Loucy (cell line): ENCODE measurements at regions not wholly inside any gene's neighbourhood (a gene's known extent, or its start where the extent isn't known, plus 50 kb on each side); places are given as distances from the start of the nearest gene placed in this dataset.

ENCODE experiments used
- H2AFZ ChIP-seq: fragments of 200-600 bp; sonication (generic); 2 replicates; pipeline ENCODE4 v1.6.0; 2016; ENCODE audit warnings: antibody characterized with exemption, mild to moderate bottlenecking, low read length, moderate library complexity
- H3F3A ChIP-seq: fragments of 200-600 bp; 2 replicates; pipeline ENCODE4 v1.6.0; 2016; ENCODE audit warnings: antibody characterized with exemption, low read depth, mild to moderate bottlenecking
- H3K27me3 ChIP-seq: fragments of 200-600 bp; sonication (generic); 2 replicates; pipeline ENCODE4 v1.6.1; 2014; ENCODE audit warnings: low read length, mild to moderate bottlenecking; ENCODE audit not compliant: insufficient read depth, poor library complexity, severe bottlenecking
- H3K36me3 ChIP-seq: fragments of 200-600 bp; sonication (generic); 2 replicates; pipeline ENCODE4 v1.6.1; 2016; ENCODE audit warnings: low read length; ENCODE audit not compliant: insufficient read depth
- H3K4me1 ChIP-seq: fragments of 200-600 bp; sonication (generic); 2 replicates; pipeline ENCODE4 v1.5.1; 2014; ENCODE audit warnings: low read length, mild to moderate bottlenecking; ENCODE audit not compliant: insufficient read depth, poor library complexity, severe bottlenecking
- H3K4me2 ChIP-seq: fragments of 200-600 bp; sonication (generic); 2 replicates; pipeline ENCODE4 v1.6.0; 2014; ENCODE audit warnings: antibody characterized with exemption, low read length, low read depth, mild to moderate bottlenecking; ENCODE audit not compliant: poor library complexity, severe bottlenecking
- H3K4me3 ChIP-seq: fragments of 200-600 bp; sonication (generic); 2 replicates; pipeline ENCODE4 v1.5.1; 2014; ENCODE audit warnings: low read length, mild to moderate bottlenecking, mixed read lengths; ENCODE audit not compliant: poor library complexity, severe bottlenecking
- H3K79me2 ChIP-seq: fragments of 200-600 bp; sonication (generic); 2 replicates; pipeline ENCODE4 v1.6.1; 2014; ENCODE audit warnings: low read length; ENCODE audit not compliant: insufficient read depth
- H3K9ac ChIP-seq: fragments of 200-600 bp; sonication (generic); 2 replicates; pipeline ENCODE4 v1.6.0; 2014; ENCODE audit warnings: mild to moderate bottlenecking, low read depth, low read length, moderate library complexity; ENCODE audit not compliant: poor library complexity, severe bottlenecking
- H3K9me2 ChIP-seq: fragments of 200-600 bp; sonication (generic); replicated peaks from 2 replicates; pipeline ENCODE4 v1.6.1; 2016; ENCODE audit warnings: low read depth, low read length, mixed read lengths
- H3K9me3 ChIP-seq: fragments of 200-600 bp; sonication (generic); 2 replicates; pipeline ENCODE4 v1.6.1; 2014; ENCODE audit warnings: mild to moderate bottlenecking, antibody characterized with exemption, low read length, low read depth; ENCODE audit not compliant: insufficient read depth
- H4K20me1 ChIP-seq: fragments of 200-600 bp; sonication (generic); 2 replicates; pipeline ENCODE4 v1.6.0; 2014; ENCODE audit warnings: antibody characterized with exemption, low read length, mild to moderate bottlenecking; ENCODE audit not compliant: insufficient read depth, poor library complexity, severe bottlenecking
- EZH2phosphoT487 ChIP-seq: fragments of 200-600 bp; IDR thresholded peaks from 2 replicates; pipeline ENCODE4 v1.6.1; 2018; ENCODE audit warnings: antibody characterized with exemption, mild to moderate bottlenecking, moderate library complexity, borderline replicate concordance
- TF ChIP-seq, protein P1 (sequence below): fragments of 200-600 bp; sonication (generic); conservative IDR thresholded peaks from 2 replicates; pipeline ENCODE4 v1.5.1; 2014; ENCODE audit warnings: mild to moderate bottlenecking, antibody characterized with exemption, low read length

DNA sequence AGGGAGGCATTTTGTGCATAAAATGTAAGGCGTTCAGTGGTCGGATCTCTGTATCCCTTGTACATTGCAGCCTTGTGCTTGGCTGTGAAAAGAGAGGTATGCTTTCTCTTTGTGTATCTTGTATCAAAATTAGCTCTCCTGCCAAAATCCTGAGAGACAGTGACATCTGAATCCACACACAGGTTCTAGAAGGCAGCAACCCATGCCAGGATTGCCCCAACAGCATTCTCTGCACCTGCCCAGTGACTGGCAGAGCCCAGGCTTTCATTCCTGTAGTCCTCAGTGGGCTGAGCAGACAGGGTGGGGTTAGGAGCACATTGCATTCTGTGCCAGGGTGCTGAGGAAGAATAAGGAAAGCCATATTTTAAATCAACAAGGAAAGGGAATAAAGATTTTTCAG lies 740.3 kb upstream of the RAB6C start:
- Histone ChIP-seq H3F3A (no peaks in the 10 kb centered on the region), H3K9me2 (no peaks in the 10 kb centered on the region), H3K9ac (no peak overlapping the region), H3K36me3 (no peaks in the 10 kb centered on the region), H3K4me2 (no peak overlapping the region), H3K4me1 (no peaks in the 10 kb centered on the region), H3K27me3 (no peaks in the 10 kb centered on the region), H3K79me2 (no peaks in the 10 kb centered on the region), H3K4me3 (no peak overlapping the region), H4K20me1 (no peaks in the 10 kb centered on the region), H3K9me3 (peaks cover 6% of the 10 kb centered on the region; the same call in 1 of the 2 replicates), H2AFZ (no peak overlapping the region)
- TF ChIP-seq, protein P1, sequence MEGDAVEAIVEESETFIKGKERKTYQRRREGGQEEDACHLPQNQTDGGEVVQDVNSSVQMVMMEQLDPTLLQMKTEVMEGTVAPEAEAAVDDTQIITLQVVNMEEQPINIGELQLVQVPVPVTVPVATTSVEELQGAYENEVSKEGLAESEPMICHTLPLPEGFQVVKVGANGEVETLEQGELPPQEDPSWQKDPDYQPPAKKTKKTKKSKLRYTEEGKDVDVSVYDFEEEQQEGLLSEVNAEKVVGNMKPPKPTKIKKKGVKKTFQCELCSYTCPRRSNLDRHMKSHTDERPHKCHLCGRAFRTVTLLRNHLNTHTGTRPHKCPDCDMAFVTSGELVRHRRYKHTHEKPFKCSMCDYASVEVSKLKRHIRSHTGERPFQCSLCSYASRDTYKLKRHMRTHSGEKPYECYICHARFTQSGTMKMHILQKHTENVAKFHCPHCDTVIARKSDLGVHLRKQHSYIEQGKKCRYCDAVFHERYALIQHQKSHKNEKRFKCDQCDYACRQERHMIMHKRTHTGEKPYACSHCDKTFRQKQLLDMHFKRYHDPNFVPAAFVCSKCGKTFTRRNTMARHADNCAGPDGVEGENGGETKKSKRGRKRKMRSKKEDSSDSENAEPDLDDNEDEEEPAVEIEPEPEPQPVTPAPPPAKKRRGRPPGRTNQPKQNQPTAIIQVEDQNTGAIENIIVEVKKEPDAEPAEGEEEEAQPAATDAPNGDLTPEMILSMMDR: no peak
- no peak for TF ChIP-seq EZH2phosphoT487

DNA sequence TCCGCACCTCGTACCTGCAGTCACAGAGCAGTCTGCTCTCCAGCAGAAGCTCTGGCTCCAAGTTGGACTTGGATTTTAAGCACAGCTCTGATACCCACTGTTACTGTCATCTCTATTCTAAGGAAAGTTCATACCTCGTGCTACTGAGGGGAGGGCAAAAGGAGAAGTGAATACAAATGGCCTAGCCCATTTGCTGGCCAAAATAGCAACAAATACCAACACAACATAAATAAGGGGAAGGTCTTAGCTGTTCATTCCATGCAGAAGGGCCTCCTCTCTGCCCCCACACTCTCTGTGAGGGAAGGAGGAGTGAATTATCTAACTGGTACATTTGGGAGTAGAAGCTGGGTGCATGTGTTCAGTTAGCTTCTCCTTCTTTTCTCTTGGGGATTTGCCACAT lies 739.4 kb upstream of the RAB6C start:
- no peaks in the 10 kb centered on the region for H3F3A ChIP-seq
- no peaks in the 10 kb centered on the region for H4K20me1 ChIP-seq
- H3K9ac ChIP-seq: no peak overlapping the region
- TF ChIP-seq, protein P1: no peak
- TF ChIP-seq EZH2phosphoT487: no peak
- peaks cover 6% of the 10 kb centered on the region; the same call in 1 of the 2 replicates for H3K9me3 ChIP-seq
- no peaks in the 10 kb centered on the region for H3K36me3 ChIP-seq
- no peak overlapping the region for H3K4me2 ChIP-seq
- H3K9me2 ChIP-seq: no peaks in the 10 kb centered on the region
- no peaks in the 10 kb centered on the region for H3K79me2 ChIP-seq
- H3K4me3 ChIP-seq: no peak overlapping the region
- H2AFZ ChIP-seq: no peak overlapping the region
- H3K4me1 ChIP-seq: no peaks in the 10 kb centered on the region
- no peaks in the 10 kb centered on the region for H3K27me3 ChIP-seq

DNA sequence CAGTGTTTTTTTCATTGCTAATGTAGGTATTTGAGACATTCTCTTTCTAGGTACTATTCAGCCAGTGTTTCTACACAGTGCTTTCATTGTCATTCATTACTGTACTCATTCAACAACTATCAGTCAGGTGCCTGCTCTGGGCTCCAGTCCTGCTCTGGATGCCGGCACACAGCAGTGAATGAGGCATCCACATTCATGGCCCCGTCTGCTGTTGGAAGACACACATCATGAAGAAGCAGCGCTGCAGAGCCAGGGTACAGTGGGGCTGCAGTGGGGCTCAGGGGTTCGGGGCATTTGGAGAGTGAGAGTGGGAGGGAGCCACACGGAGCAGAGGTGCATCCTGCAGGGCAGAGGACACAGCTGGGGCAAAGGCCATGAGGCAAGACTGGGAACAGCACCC lies 737.2 kb upstream of the RAB6C start:
- TF ChIP-seq, protein P1: no peak
- no peak for TF ChIP-seq EZH2phosphoT487
- no peak overlapping the region for H2AFZ ChIP-seq
- H3K4me1 ChIP-seq: no peaks in the 10 kb centered on the region
- no peaks in the 10 kb centered on the region for H4K20me1 ChIP-seq
- no peaks in the 10 kb centered on the region for H3F3A ChIP-seq
- no peak overlapping the region for H3K4me3 ChIP-seq
- no peaks in the 10 kb centered on the region for H3K27me3 ChIP-seq
- no peak overlapping the region for H3K4me2 ChIP-seq
- 0 out of 2 replicates have a peak, but pooled peaks cover 4% of the 10 kb centered on the region for H3K9me3 ChIP-seq
- H3K9me2 ChIP-seq: no peaks in the 10 kb centered on the region
- no peaks in the 10 kb centered on the region for H3K36me3 ChIP-seq
- no peak overlapping the region for H3K9ac ChIP-seq
- H3K79me2 ChIP-seq: no peaks in the 10 kb centered on the region
